ENCODE measurements at regions not wholly inside any gene's neighbourhood (a gene's known extent, or its start where the extent isn't known, plus 50 kb on each side); places are given as distances from the start of the nearest gene placed in this dataset.

DNA sequence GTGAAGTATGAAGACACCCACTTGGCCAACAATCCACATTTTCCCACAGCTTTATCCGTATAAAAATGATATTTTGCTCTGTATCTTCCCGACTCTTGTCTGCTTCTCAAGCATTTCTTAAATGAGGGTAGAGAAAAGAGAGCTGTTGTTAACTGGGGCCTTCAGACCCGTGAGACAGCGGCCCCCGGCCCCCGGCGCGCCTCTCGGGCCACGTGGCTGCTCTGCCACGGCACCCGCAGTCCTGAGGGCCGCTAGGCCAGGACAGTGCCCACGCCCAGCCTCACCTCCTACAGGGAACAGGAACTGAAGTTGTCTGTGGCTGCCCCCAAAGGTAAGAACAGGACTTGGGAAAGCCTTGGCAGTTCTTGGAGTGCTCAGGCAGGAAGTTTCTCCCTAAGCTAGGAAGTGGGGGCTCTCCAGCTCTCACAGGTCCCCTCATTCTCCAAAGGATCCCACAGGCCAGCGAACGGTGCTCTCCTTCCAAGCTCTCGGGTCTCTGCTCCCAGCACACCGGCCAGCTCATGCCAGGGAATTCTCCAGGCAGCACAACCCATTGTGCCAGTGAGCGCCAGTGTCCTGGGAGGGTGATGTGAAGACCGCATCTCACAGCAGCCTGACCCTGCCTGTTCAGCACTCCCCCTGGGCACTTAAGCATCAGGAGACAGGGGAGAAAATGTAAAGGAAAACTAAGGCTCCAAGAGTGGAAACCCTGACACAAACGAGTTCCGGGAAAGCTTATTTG lies 230.3 kb upstream of the PFKP start:
- H3K4me3 Mint-ChIP-seq = no peak overlapping the region
- no peaks in the 10 kb centered on the region for H3K9me3 Mint-ChIP-seq
- no peaks in the 10 kb centered on the region for H3K36me3 Mint-ChIP-seq (ENCODE audit: insufficient read depth)
- no peaks in the 10 kb centered on the region for H3K4me1 Mint-ChIP-seq (ENCODE audit: low read depth)
- H3K27me3 Mint-ChIP-seq (ENCODE audit: low read depth) = peaks cover 17% of the 10 kb centered on the region
- DNase-seq (no peak), ATAC-seq (no peak)

DNA sequence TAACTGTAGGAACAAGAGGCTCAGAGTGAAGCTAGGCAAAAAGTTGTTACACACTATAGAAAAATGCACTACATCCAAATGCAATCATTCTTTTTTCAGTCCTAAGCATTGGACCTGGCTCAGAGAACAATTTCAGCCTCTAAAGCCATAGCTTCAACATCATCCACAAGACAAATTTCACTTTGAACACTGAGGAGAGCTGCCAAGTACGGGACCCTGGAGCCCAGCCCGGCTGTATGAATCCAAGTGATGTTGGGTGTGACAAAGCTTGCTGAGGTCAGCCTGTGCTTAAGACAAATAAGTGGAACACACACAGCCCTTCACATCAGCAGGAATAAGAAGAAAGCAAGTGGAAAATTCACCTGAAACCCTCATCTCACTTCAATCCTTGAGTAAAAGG lies 233.1 kb upstream of the PFKP start:
- DNase-seq = no peak
- no peaks in the 10 kb centered on the region for H3K9me3 Mint-ChIP-seq
- H3K27me3 Mint-ChIP-seq (ENCODE audit: low read depth) = peaks cover 13% of the 10 kb centered on the region
- H3K36me3 Mint-ChIP-seq (ENCODE audit: insufficient read depth) = no peaks in the 10 kb centered on the region
- no peaks in the 10 kb centered on the region for H3K4me1 Mint-ChIP-seq (ENCODE audit: low read depth)
- no peak for ATAC-seq
- H3K4me3 Mint-ChIP-seq = no peak overlapping the region

DNA sequence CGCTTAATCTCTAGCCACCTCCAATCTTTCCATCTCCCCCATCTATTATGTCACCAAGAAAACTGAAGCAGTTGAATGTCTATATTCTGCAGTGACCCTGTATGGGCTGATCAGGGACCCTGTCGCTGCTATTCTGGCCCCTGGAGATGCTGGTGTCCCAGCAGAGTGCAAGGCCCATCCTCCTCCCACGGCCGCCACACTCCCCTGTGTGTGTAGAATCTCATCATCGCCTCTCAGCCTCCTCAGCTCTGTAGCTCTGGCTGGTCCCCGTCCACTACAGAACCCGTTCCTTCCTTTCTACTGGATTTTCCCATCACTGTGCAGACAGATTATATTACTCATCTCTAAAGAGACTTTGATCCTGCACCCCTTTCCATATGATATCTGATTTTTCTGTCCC lies 235.8 kb upstream of the PFKP start:
- Mint-ChIP-seq H3K4me1 (ENCODE audit: low read depth) (no peaks in the 10 kb centered on the region), H3K36me3 (ENCODE audit: insufficient read depth) (no peaks in the 10 kb centered on the region), H3K27me3 (ENCODE audit: low read depth) (peaks cover 7% of the 10 kb centered on the region), H3K9me3 (peaks cover 5% of the 10 kb centered on the region), H3K4me3 (no peak overlapping the region)
- no peak for DNase-seq
- no peak for ATAC-seq

DNA sequence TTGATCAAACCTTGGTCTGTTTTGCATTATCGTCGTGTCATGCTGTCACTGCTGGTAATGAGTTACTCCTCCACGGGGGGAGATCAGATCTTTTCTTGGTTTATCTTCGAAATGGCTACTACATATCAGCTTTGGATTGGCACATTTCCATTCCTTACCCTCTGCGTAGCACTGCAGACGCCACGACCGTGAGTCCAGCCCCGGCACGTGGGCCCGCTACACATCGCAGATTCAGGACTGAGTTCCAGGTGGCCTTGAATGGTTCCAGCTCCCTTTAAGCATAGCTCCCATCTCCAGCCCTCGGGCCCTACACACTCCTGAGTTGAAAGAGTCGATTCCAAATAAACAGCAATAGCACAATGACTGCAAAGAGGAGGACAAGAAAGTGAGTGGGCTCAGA lies 238.6 kb upstream of the PFKP start:
- DNase-seq (no peak), ATAC-seq (no peak)
- Mint-ChIP-seq H3K27me3 (ENCODE audit: low read depth) (peaks cover 5% of the 10 kb centered on the region), H3K4me3 (no peak overlapping the region), H3K4me1 (ENCODE audit: low read depth) (no peaks in the 10 kb centered on the region), H3K9me3 (peaks cover 5% of the 10 kb centered on the region), H3K36me3 (ENCODE audit: insufficient read depth) (no peaks in the 10 kb centered on the region)

- H3K9me3 Mint-ChIP-seq = peaks cover 5% of the 10 kb centered on the region
- ATAC-seq (no peak), DNase-seq (no peak)
- no peaks in the 10 kb centered on the region for H3K36me3 Mint-ChIP-seq (ENCODE audit: insufficient read depth)
- H3K4me3 Mint-ChIP-seq = no peak overlapping the region
- H3K4me1 Mint-ChIP-seq (ENCODE audit: low read depth) = no peaks in the 10 kb centered on the region
- peaks cover under 1% of the 10 kb centered on the region for H3K27me3 Mint-ChIP-seq (ENCODE audit: low read depth)
Measured at GRCh38 chr10:2826675-2827074, 240.7 kb upstream of the PFKP start.

DNA sequence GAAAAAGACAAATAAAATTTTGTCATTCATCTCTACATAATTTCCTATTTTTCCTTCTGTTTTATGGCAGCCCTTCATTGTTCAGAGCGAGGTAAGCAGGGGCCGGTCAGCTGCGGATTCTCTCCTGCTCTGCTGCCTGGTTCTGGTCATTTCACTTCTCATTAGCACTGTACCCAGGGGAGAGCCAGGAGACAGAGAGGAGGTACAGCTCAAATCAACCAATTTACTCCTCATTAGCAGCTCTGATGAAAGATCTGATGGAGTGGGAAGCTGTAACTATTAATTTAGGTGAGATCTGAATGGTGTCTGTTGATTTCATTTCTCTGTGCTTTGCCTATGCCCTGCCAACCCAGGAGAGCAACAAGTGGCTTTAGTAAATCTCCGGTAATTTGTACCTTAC lies 241.5 kb upstream of the PFKP start:
- DNase-seq (no peak), ATAC-seq (no peak)
- Mint-ChIP-seq H3K27me3 (ENCODE audit: low read depth) (no peaks in the 10 kb centered on the region), H3K9me3 (peaks cover 5% of the 10 kb centered on the region), H3K36me3 (ENCODE audit: insufficient read depth) (no peaks in the 10 kb centered on the region), H3K4me1 (ENCODE audit: low read depth) (no peaks in the 10 kb centered on the region), H3K4me3 (no peak overlapping the region)

DNA sequence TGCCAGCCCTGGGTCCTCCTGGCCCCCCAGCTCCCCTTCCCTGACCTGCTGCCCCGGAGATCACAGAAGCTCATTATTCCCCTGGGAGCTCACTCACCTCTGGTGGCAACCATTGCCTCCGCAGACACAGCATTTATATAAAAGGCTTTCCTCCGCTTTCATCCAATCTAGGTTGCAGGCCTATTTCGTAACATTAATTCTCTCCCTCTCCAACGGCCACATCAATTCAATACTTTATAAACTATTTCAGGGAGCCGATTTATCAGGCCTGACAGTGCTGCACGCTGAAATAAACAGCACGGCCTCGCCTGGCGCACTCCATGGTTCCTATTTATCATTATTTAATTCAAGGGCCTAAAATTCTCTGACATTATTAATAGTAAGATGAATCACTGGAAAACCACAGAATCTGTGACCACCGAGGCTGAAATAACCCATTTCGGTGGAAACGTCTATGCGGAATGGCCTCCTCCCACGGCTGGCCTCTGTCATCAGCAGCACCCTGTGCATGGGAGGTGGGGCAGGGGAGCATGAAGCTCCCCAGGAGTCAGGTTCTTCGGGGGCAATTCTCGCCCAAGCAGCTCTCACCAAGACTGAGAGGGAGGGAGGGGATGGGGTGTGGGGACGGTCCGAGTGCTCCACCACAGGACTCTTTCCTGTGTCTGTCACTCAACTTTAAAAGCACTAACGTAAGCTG lies 249.3 kb upstream of the PFKP start:
- ATAC-seq = no peak
- Mint-ChIP-seq H3K36me3 (ENCODE audit: insufficient read depth) (no peaks in the 10 kb centered on the region), H3K9me3 (no peaks in the 10 kb centered on the region), H3K4me3 (no peak overlapping the region), H3K4me1 (ENCODE audit: low read depth) (no peaks in the 10 kb centered on the region), H3K27me3 (ENCODE audit: low read depth) (no peaks in the 10 kb centered on the region)
- no peak for DNase-seq

DNA sequence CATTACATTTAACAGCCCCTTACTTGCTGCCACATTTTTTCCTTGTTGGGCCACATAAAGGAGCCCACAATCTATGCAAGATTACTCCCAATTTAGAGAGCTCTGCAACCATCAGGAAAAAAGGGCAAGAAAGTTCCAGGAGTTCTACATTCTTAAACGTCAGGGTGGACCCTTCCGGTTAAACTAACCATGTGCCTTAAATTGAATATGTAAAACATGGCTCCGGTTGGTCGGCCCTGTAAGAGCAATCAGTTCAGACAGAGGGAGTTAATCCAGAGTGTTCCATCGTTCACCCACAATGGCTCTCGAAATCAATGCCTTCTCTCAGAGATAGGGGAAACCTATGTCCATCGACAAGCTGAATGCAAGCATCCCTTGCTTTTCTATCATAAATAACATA lies 253.7 kb upstream of the PFKP start:
- H3K27me3 Mint-ChIP-seq (ENCODE audit: low read depth) = peaks cover 2% of the 10 kb centered on the region
- no peak overlapping the region for H3K4me3 Mint-ChIP-seq
- ATAC-seq = no peak
- H3K36me3 Mint-ChIP-seq (ENCODE audit: insufficient read depth) = no peaks in the 10 kb centered on the region
- H3K9me3 Mint-ChIP-seq = peaks cover 3% of the 10 kb centered on the region
- no peaks in the 10 kb centered on the region for H3K4me1 Mint-ChIP-seq (ENCODE audit: low read depth)
- DNase-seq = no peak

GRCh38 chr10:2813286-2813685 lies 254.1 kb upstream of the PFKP start:
- no peaks in the 10 kb centered on the region for H3K4me1 Mint-ChIP-seq (ENCODE audit: low read depth)
- H3K36me3 Mint-ChIP-seq (ENCODE audit: insufficient read depth) = no peaks in the 10 kb centered on the region
- ATAC-seq = no peak
- no peak overlapping the region for H3K4me3 Mint-ChIP-seq
- H3K9me3 Mint-ChIP-seq = peaks cover 5% of the 10 kb centered on the region
- no peak for DNase-seq
- H3K27me3 Mint-ChIP-seq (ENCODE audit: low read depth) = peaks cover 2% of the 10 kb centered on the region

GRCh38 chr10:2812631-2813030 lies 254.7 kb upstream of the PFKP start:
- Mint-ChIP-seq H3K4me3 (no peak overlapping the region), H3K36me3 (ENCODE audit: insufficient read depth) (no peaks in the 10 kb centered on the region), H3K4me1 (ENCODE audit: low read depth) (no peaks in the 10 kb centered on the region), H3K9me3 (peaks cover 11% of the 10 kb centered on the region), H3K27me3 (ENCODE audit: low read depth) (peaks cover 2% of the 10 kb centered on the region)
- ATAC-seq (no peak), DNase-seq (no peak)

GRCh38 chr10:2800178-2800577 lies 267.2 kb upstream of the PFKP start:
- peaks cover 10% of the 10 kb centered on the region for H3K27me3 Mint-ChIP-seq (ENCODE audit: low read depth)
- H3K9me3 Mint-ChIP-seq = peaks cover 8% of the 10 kb centered on the region
- no peaks in the 10 kb centered on the region for H3K36me3 Mint-ChIP-seq (ENCODE audit: insufficient read depth)
- no peaks in the 10 kb centered on the region for H3K4me1 Mint-ChIP-seq (ENCODE audit: low read depth)
- ATAC-seq (no peak), DNase-seq (no peak)
- H3K4me3 Mint-ChIP-seq = no peak overlapping the region

GRCh38 chr10:2798336-2799022 lies 268.9 kb upstream of the PFKP start:
- no peaks in the 10 kb centered on the region for H3K36me3 Mint-ChIP-seq (ENCODE audit: insufficient read depth)
- peaks cover 8% of the 10 kb centered on the region for H3K9me3 Mint-ChIP-seq
- H3K4me3 Mint-ChIP-seq = no peak overlapping the region
- DNase-seq (no peak), ATAC-seq (no peak)
- no peaks in the 10 kb centered on the region for H3K4me1 Mint-ChIP-seq (ENCODE audit: low read depth)
- H3K27me3 Mint-ChIP-seq (ENCODE audit: low read depth) = peaks cover 10% of the 10 kb centered on the region

DNA sequence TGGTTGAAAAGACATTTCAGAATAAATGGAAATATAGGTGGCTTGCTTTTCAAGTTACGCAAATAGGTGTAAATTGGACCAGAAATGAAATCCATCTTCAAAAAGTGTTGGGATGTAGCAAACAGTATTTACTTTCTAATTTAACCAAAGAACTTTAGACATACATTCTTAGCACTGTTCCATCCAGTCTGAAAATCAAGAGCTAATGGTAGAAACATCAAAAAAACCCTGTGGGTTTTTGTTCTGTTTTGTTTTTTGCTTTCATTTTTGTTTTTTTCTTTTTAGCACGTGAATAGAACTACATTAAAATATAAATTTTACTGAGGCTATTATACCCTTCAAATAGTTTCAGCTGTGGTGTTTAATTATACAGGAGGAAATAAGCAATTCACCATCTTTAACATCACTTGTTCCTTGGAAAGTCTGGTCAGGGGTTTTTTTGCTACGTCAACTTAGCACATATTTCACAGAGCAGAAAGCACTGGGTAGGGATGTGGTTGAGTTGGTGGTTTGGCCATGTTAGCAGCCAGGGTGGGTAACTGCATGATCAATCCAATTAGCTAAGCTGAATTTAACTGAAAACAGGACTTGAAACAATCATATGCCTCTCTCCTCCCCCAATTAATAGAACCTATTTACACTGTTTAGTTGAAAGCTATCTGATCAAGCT lies 275.4 kb upstream of the PFKP start:
- peaks cover 4% of the 10 kb centered on the region for H3K27me3 Mint-ChIP-seq (ENCODE audit: low read depth)
- peaks cover 5% of the 10 kb centered on the region for H3K9me3 Mint-ChIP-seq
- ATAC-seq (peak in 1 of 2 donors; percentile 35), DNase-seq (no peak)
- no peaks in the 10 kb centered on the region for H3K36me3 Mint-ChIP-seq (ENCODE audit: insufficient read depth)
- H3K4me1 Mint-ChIP-seq (ENCODE audit: low read depth) = peaks cover 2% of the 10 kb centered on the region
- no peak overlapping the region for H3K4me3 Mint-ChIP-seq

DNA sequence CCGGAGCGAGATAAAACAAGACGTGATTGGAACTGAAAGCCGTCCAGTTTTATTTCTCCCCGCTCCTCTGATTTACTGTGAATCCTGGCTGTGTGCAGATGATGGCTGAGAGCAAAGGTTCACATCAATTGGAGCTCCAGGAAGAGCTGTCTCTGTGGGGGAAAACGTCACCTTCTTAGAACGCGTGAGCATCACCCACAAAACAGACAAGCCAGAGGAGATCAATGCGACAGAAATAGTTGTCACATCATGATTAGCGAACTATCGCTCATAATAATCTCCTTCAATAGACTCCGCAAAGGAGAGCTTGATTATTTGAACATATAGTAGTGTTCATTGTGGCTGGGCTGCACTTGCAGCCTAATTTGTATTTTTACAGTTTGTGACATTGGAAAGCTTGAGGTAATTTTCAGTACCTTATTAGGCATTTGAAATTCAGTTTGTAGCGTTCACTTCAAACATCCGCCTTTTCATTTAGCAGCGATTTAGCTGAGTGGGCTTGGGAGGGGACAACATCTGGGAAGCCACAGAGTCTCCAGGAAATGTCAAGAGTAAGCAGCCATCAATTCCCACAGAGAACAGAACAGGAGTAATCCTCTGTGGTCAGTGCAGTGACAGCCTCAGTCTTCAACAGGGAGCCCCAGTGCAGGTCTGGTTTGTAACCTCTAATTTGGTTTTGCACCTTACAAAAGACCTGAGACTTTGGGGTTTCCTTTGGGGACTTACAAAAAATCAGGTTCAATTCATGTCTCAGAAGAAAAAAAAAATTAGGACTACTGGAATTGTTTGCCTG lies 276.8 kb upstream of the PFKP start:
- Mint-ChIP-seq H3K4me3 (no peak overlapping the region), H3K36me3 (ENCODE audit: insufficient read depth) (no peaks in the 10 kb centered on the region), H3K4me1 (ENCODE audit: low read depth) (peaks cover 2% of the 10 kb centered on the region), H3K9me3 (peaks cover 4% of the 10 kb centered on the region), H3K27me3 (ENCODE audit: low read depth) (peaks cover 4% of the 10 kb centered on the region)
- no peak for DNase-seq
- ATAC-seq = no peak

Data from activated T-cell treated with anti-CD3 and anti-CD28 coated beads, Interleukin-2, amount 50 U/mL, for 4 hours (primary cell).